Vagina (tissue), 2 donors: ENCODE measurements at regions not wholly inside any gene's neighbourhood (a gene's known extent, or its start where the extent isn't known, plus 50 kb on each side); places are given as distances from the start of the nearest gene placed in this dataset.
"Not testable (repeated sequence)": the region's sequence is repeated elsewhere in the genome, so short reads cannot be mapped to it uniquely, and the experiment has no call there.

Experiments
- DNase-seq, 2 donors: peaks; one replicate each; pipeline ENCODE4 v3.0.0-alpha.2; 2017; ENCODE audit errors: extremely low spot score in 2 of 2
- H3K27ac ChIP-seq: fragments of 200-600 bp; sonication (generic); one replicate; pipeline ENCODE4 v1.5.1; 2019
- H3K27me3 ChIP-seq: fragments of 200-600 bp; sonication (generic); one replicate; pipeline ENCODE4 v1.5.1; 2019
- H3K36me3 ChIP-seq, 2 donors: fragments of 200-600 bp; sonication (generic); one replicate each; pipeline ENCODE4 v1.5.1; 2017 to 2019
- H3K4me1 ChIP-seq: fragments of 200-600 bp; sonication (generic); one replicate; pipeline ENCODE4 v1.5.1; 2019
- H3K4me3 ChIP-seq, 2 donors: fragments of 200-600 bp; sonication (generic); 1 replicate in 1 of 2; 2 replicates in 1 of 2; pipeline ENCODE4 v1.5.1; 2016 to 2019
- H3K9me3 ChIP-seq: fragments of 200-600 bp; sonication (generic); one replicate; pipeline ENCODE4 v1.5.1; 2019
- CTCF ChIP-seq, 3 experiments: fragments of 450-650 bp in 2 of 3; fragments of 200-600 bp in 1 of 3; sonication (generic) in 1 of 3; IDR thresholded peaks; one replicate each; pipeline ENCODE4 v1.5.1; 2017 to 2019; ENCODE audit warnings: antibody characterized with exemption in 3 of 3, mild to moderate bottlenecking in 2 of 3, moderate library complexity in 2 of 3
- POLR2A ChIP-seq, 2 donors: fragments of 450-650 bp; IDR thresholded peaks; one replicate each; pipeline ENCODE4 v1.6.1; 2017; ENCODE audit warnings: antibody characterized with exemption in 2 of 2, mild to moderate bottlenecking in 2 of 2, moderate library complexity in 2 of 2
- POLR2AphosphoS5 ChIP-seq, 2 donors: sonication (generic); formaldehyde crosslinking; IDR thresholded peaks; one replicate each; pipeline ENCODE4 v1.9.0; 2017; ENCODE audit warnings: antibody characterized with exemption in 2 of 2, mild to moderate bottlenecking in 2 of 2, low read depth in 1 of 2; ENCODE audit not compliant: insufficient read depth in 1 of 2
- intact Hi-C: fragments of 100-400 bp; cut with DNase I; formaldehyde crosslinking; loops from one replicate; pipeline ENCODE4 v1.15.1; 2023

- Histone ChIP-seq H3K27me3 (no peaks in the 10 kb centered on the region), H3K27ac (no peak overlapping the region), H3K4me3 (no peak overlapping the region), H3K4me1 (no peaks in the 10 kb centered on the region), H3K9me3 (no peaks in the 10 kb centered on the region), H3K36me3 (no peaks in the 10 kb centered on the region)
- TF ChIP-seq POLR2A (IDR thresholded peaks at IDR 0.05) (no peak), CTCF (IDR thresholded peaks at IDR 0.05) (no peak), POLR2AphosphoS5 (IDR thresholded peaks at IDR 0.05; ENCODE audit: insufficient read depth in 1 of 2, low read depth in 1 of 2) (no peak)
- DNase-seq = no peak
- intact Hi-C loops = no loop called here
Observed at GRCh38 chr2:101630224-101630949, 67.1 kb upstream of the MAP4K4 start.

- H3K27me3 ChIP-seq = no peaks in the 10 kb centered on the region
- no peak overlapping the region for H3K4me3 ChIP-seq
- no peaks in the 10 kb centered on the region for H3K4me1 ChIP-seq
- no peaks in the 10 kb centered on the region for H3K36me3 ChIP-seq
- no peak for DNase-seq
- no peak for TF ChIP-seq CTCF (IDR thresholded peaks at IDR 0.05)
- no peak for TF ChIP-seq POLR2AphosphoS5 (IDR thresholded peaks at IDR 0.05; ENCODE audit: insufficient read depth in 1 of 2, low read depth in 1 of 2)
- TF ChIP-seq POLR2A (IDR thresholded peaks at IDR 0.05) = no peak
- no peaks in the 10 kb centered on the region for H3K9me3 ChIP-seq
- intact Hi-C loops = no loop called here
- no peak overlapping the region for H3K27ac ChIP-seq
Observed at GRCh38 chr2:101628030-101628392, 69.5 kb upstream of the MAP4K4 start.

GRCh38 chr2:101627285-101628029 is 70.0 kb upstream of the MAP4K4 start:
- no peaks in the 10 kb centered on the region for H3K4me1 ChIP-seq
- H3K27ac ChIP-seq = no peak overlapping the region
- no peaks in the 10 kb centered on the region for H3K9me3 ChIP-seq
- TF ChIP-seq POLR2AphosphoS5 (IDR thresholded peaks at IDR 0.05; ENCODE audit: insufficient read depth in 1 of 2, low read depth in 1 of 2) (no peak), CTCF (IDR thresholded peaks at IDR 0.05) (no peak), POLR2A (IDR thresholded peaks at IDR 0.05) (no peak)
- no peaks in the 10 kb centered on the region for H3K36me3 ChIP-seq
- no peaks in the 10 kb centered on the region for H3K27me3 ChIP-seq
- DNase-seq = no peak
- intact Hi-C loops = no loop called here
- no peak overlapping the region for H3K4me3 ChIP-seq

GRCh38 chr2:101625814-101626213 is 71.7 kb upstream of the MAP4K4 start:
- intact Hi-C loops, H3K9me3 ChIP-seq, H3K36me3 ChIP-seq, H3K27ac ChIP-seq, DNase-seq, H3K4me1 ChIP-seq, H3K27me3 ChIP-seq, H3K4me3 ChIP-seq: not testable (repeated sequence)

GRCh38 chr2:101625387-101625786 is 72.1 kb upstream of the MAP4K4 start:
- no peaks in the 10 kb centered on the region for H3K36me3 ChIP-seq
- DNase-seq = no peak

More at GRCh38 chr2:101625387-101625786, 72.1 kb upstream of the MAP4K4 start:
- H3K9me3 ChIP-seq = no peaks in the 10 kb centered on the region
- no peak overlapping the region for H3K27ac ChIP-seq
- TF ChIP-seq CTCF (IDR thresholded peaks at IDR 0.05) (no peak), POLR2A (IDR thresholded peaks at IDR 0.05) (no peak), POLR2AphosphoS5 (IDR thresholded peaks at IDR 0.05; ENCODE audit: insufficient read depth in 1 of 2, low read depth in 1 of 2) (no peak)
- no peaks in the 10 kb centered on the region for H3K27me3 ChIP-seq
- no peaks in the 10 kb centered on the region for H3K4me1 ChIP-seq
- H3K4me3 ChIP-seq = no peak overlapping the region
- intact Hi-C loops = no loop called here
